Stimulated activated CD8-positive, alpha-beta memory T cell treated with anti-CD3 and anti-CD28 coated beads, Interleukin-7, amount 100 ng/mL, for 4 hours (primary cell): ENCODE measurements at regions not wholly inside any gene's neighbourhood (a gene's known extent, or its start where the extent isn't known, plus 50 kb on each side); places are given as distances from the start of the nearest gene placed in this dataset.
"Not testable (repeated sequence)": the region's sequence is repeated elsewhere in the genome, so short reads cannot be mapped to it uniquely, and the experiment has no call there.

Experiments
- DNase-seq, 2 donors: peaks; one replicate each; pipeline ENCODE4 v3.0.0-alpha.2; 2020; ENCODE audit warnings: low read depth in 2 of 2

DNA sequence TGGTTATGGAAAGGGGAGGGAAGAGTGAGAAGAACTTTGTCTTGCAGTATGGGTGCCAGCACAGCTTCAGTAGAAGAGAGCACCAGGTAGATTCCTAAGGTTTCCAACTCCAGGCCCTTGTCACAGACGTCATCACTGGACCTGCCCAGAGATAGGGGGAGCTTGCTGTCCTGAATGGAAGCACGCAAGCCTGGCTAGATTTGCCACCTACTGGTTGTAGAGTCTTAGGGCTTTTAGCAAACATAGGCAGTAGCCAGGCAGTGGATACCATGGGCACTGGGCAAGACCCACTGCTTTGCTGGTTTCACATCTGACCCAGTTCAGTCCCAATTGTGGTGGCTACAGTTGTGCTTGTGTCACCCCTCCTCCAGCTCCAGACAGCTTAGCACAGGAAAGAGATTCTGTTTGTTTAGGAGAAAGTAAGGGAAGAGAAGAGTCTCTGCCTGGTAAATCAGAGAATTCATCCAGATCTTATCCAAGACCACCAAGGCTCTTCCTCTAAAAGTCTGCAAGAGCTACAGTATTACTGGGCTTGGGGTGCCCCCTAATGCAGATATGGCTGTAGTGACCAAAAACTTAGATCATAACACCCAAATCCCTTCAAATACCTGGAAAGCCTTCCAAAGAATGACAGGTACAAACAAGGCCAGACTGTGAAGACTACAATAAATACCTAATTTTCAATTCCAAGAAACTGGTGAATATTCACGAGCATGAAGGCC lies 158.9 kb downstream of the HINT1 start:
- DNase-seq, result no peak

- no peak for DNase-seq
Observed at GRCh38 chr5:131001507-131001906, 163.5 kb downstream of the HINT1 start.

- DNase-seq, result no peak
Observed at GRCh38 chr5:131000289-131000688, 164.8 kb downstream of the HINT1 start.

GRCh38 chr5:130996720-130997119 lies 168.3 kb downstream of the HINT1 start:
- not testable (repeated sequence) for DNase-seq

- DNase-seq, result no peak
Observed at GRCh38 chr5:130995851-130996250, 169.2 kb downstream of the HINT1 start.

DNA sequence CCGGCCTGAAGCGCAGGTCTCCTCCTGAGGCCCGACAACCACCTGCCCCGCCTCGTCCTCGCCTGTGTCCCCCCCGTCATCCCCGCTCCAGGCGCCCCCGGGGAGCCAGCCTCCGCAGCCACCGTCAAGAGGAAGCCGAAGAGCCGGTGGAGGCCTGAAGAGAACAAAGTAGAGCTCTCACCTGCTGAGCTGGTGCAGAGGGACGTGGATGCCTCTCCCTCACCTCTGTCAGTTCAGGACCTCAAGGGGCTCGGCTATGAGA lies 169.9 kb downstream of the HINT1 start:
- no peak for DNase-seq

DNA sequence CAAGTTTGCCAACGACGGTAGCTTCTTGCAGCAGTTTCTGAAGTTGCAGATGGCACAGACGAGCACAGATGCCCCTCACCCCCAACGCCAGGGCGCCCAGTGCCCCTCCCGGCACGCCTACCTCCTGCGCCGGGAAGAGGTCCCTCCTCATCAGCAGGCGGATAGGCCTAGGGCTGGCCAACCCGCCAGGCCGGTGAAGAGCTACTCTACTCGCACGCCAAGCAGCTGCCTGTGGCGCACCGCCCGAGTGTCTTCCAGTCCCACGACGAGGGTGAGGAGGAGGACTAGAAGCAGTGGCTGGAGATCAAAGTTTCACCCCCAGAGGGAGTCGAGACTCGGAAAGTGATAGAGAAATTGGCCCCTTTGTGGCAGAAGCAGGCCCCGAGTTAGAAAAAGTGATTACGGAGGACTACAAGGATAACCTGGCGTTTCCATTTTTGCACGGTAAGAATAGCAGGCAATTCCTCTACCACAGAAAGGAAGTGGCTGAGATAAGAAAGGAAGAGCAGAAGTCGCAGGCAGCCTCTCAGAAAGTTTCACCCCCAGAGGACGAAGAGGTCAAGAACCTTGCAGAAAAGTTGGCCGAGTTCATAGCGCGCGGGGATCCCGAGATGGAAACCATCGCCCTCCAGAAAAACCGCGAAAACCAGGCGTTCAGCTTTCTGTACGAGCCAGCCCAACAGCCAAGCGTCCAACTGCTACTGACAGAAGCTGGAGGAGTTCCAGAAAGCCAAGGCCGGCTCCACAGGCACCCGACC lies 170.4 kb downstream of the HINT1 start:
- no peak for DNase-seq

DNA sequence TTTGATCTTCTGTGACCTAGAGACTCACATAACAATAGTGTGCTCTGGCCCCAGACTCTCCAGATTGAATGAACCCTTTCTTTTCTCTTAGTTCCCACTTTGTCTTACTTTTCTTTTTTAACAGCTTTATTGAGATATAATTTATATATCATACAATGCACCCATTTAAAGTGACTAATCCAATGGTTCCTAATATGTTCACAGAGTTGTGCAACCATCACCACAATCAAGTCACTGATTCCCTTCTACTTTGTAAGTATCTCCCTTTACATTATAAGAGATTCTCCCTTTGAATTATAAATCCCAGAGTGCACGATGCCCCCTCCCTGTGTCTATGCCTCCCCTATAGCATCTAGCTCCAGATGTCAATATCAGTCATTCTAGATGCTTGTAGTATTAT lies 172.4 kb downstream of the HINT1 start:
- no peak for DNase-seq

GRCh38 chr5:130992095-130992494 lies 173.0 kb downstream of the HINT1 start:
- no peak for DNase-seq

DNA sequence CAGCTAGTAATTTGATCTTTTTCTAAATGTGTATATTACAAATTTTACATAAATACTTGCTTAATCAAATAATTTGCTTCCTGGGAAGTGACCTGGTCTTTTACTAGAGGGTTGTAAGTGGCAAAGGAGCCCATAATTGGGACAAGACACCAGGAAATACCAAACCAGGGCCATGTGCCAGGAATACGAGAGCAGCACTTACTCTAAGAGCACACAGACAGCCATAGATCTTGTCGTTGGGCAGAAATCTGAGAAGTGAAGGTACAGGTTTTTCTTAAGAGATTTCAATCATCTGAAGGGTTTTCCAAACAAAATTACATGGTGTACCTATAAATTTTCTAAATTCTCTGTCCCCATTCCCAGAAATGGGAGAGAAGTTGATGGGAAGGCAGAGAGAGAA lies 179.3 kb downstream of the HINT1 start:
- no peak for DNase-seq

DNA sequence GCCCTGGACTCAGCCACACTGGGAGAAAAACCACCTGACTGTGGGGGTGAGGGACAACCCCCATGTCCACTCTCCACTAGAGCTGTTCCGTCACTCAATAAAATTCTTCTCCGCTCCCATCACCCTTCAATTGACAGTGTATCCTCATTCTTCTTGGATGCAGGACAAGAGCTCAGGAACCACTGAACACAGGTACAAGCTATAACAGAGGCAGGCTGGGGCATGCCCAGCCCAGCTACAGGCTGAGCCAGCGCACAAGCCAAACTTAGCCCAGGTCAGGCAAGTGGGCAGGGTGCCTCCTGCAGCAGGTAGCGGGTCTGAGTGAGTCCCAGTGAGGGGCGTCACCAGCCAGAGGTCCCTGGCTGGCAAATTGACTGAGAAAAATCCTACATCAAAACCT lies 183.4 kb downstream of the HINT1 start:
- DNase-seq, result no peak

GRCh38 chr5:130978475-130978874 lies 186.6 kb downstream of the HINT1 start:
- DNase-seq, result no peak

- no peak for DNase-seq
Observed at GRCh38 chr5:130976493-130976892, 188.6 kb downstream of the HINT1 start.

GRCh38 chr5:130975847-130976246 lies 189.2 kb downstream of the HINT1 start:
- DNase-seq, result no peak

- no peak for DNase-seq
Observed at GRCh38 chr5:130975299-130975698, 189.8 kb downstream of the HINT1 start.

- DNase-seq, result no peak
Observed at GRCh38 chr5:130974021-130974683, 190.9 kb downstream of the HINT1 start.

DNA sequence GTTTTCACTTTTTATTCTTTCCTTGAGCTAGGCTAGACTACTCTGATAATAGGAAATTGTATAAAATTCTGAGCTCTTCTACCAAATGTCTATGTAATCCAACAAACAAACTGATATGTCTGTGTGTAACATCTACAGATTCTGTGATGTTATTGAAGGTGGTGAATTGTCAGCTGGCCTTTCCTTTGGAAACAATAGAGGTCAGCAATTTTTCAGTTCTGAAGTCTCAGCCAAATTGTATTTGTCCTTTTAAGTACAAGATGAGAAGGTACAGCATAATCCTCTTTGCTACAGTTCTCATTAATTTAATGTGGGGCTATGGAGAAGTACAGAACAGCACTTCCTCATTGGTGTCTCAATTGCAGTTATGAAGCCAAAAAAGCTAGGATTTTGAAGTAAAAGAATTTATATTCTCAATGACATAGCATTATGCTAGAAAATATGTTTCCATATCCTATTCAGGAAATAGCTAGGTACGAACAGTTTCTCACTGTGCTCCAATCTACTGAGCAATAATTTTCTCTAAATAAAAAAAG lies 198.0 kb downstream of the HINT1 start:
- no peak for DNase-seq

DNA sequence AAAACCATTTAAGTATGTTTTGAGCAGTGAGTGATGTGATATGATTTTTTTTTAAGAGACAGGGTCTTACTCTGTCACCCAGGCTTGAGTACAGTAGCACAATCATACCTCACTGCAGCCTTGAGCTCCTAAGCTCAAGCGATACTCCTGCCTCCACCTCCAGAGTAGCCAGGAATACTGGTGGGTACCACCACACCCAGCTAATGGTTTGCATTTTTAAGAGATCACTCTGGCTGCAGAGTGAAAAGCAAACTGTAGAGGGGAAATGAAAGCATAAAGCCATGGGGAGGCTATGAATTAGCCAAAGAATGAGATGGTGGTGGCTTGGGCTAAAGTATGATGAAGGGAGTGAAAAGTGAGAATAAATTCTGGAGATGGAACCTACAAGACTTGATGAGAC lies 199.1 kb downstream of the HINT1 start:
- no peak for DNase-seq

- DNase-seq, result no peak
Observed at GRCh38 chr5:130965360-130965759, 199.7 kb downstream of the HINT1 start.

DNA sequence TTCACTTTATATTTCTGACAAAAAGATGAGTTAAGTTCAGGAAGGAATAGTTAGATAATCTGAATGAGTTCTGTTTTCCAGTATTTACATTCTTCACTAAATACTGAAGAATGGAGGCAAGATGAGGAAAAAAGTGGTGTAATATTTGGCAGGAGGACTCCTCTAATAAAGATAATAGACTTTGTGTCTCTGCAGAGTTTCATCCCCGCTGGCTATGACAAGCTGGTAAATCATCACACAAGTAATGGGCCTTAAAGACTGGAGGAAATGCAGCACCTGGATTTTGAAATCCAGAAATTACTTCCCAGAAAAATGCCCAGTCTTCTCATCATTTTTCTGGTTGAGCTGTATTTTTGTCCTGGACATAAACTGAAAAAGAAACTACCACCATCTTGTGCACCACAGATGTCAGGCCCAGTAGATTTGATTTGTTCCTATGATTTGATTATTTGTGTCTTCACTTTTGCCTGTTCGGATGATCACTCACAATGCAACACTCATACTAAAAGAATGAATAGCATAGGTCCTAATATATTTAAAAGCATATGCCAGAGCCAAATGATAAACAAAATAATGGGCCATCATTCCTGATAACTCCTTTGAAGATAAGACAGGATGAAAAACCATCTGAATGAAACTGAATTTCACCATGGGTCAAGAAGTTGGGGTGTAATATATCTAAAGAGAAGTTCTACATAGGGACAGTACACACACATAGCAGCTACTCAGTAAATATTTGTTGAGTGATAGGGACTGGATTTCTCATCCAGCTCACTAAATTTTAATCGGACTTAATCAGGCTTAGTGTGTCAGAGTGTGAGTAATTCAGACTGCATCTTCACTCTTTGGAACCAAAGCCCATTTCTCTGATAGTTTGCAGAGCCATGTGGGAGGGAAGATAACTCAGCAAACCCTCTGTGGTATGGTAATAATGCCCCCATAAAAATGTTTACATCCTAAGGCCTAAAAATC lies 200.5 kb downstream of the HINT1 start:
- DNase-seq, result no peak

DNA sequence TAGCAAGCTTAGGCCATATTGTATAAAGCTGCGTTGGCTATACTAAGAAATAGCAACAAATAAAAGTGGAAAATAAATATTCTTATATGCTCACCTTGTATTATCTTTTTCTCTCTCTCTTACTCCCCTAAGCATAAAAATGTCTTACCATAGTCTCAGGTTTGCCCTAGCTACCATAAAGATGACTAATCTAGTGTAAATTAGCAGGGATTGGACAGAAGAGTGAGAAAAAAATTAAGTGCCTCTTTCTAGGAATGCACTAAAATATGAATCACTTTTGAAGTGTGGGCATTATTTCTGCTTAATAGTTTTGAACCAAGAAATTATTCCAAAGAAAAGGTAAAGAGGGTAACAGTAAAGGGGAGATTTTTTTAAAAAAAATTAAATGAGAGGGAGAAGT lies 201.3 kb downstream of the HINT1 start:
- no peak for DNase-seq

GRCh38 chr5:130957151-130957550 lies 207.9 kb downstream of the HINT1 start:
- DNase-seq, result no peak
